Ammon's horn (tissue), 1 donor: ENCODE measurements at regions not wholly inside any gene's neighbourhood (a gene's known extent, or its start where the extent isn't known, plus 50 kb on each side); places are given as distances from the start of the nearest gene placed in this dataset.

Experiments used
- DNase-seq: peaks from one replicate; pipeline ENCODE4 v3.0.0-alpha.2; 2016; ENCODE audit warnings: low spot score

- DNase-seq: no peak
Observed at GRCh38 chr14:27945512-27945911, 821.1 kb upstream of the FOXG1 start.

- no peak for DNase-seq
Observed at GRCh38 chr14:27958757-27959156, 807.8 kb upstream of the FOXG1 start.

- no peak for DNase-seq
Observed at GRCh38 chr14:27995691-27996090, 770.9 kb upstream of the FOXG1 start.

GRCh38 chr14:28001002-28001401, 765.6 kb upstream of the FOXG1 start:
- DNase-seq: no peak

GRCh38 chr14:28012629-28013415, 753.8 kb upstream of the FOXG1 start:
- DNase-seq: no peak

- no peak for DNase-seq
Observed at GRCh38 chr14:28020112-28020511, 746.5 kb upstream of the FOXG1 start.

GRCh38 chr14:28023853-28024252, 742.7 kb upstream of the FOXG1 start:
- no peak for DNase-seq

- no peak for DNase-seq
Observed at GRCh38 chr14:28052251-28052650, 714.3 kb upstream of the FOXG1 start.

GRCh38 chr14:28055008-28055407, 711.6 kb upstream of the FOXG1 start:
- no peak for DNase-seq

- DNase-seq: peak; percentile 10
Observed at GRCh38 chr14:28057359-28058296, 709.0 kb upstream of the FOXG1 start.

GRCh38 chr14:28059254-28059653, 707.3 kb upstream of the FOXG1 start:
- no peak for DNase-seq

GRCh38 chr14:28061006-28061405, 705.6 kb upstream of the FOXG1 start:
- DNase-seq: no peak

GRCh38 chr14:28077021-28077420, 689.6 kb upstream of the FOXG1 start:
- DNase-seq: no peak

GRCh38 chr14:28083389-28083788, 683.2 kb upstream of the FOXG1 start:
- no peak for DNase-seq

GRCh38 chr14:28088125-28088524, 678.5 kb upstream of the FOXG1 start:
- DNase-seq: no peak

GRCh38 chr14:28097585-28097984, 669.0 kb upstream of the FOXG1 start:
- DNase-seq: no peak

- no peak for DNase-seq
Observed at GRCh38 chr14:28098856-28099255, 667.7 kb upstream of the FOXG1 start.

- DNase-seq: peak; percentile 15
Observed at GRCh38 chr14:28102001-28102400, 664.6 kb upstream of the FOXG1 start.

- DNase-seq: no peak
Observed at GRCh38 chr14:28102814-28103213, 663.8 kb upstream of the FOXG1 start.

- DNase-seq: no peak
Observed at GRCh38 chr14:28113311-28113710, 653.3 kb upstream of the FOXG1 start.

- DNase-seq: no peak
Observed at GRCh38 chr14:28116716-28117115, 649.9 kb upstream of the FOXG1 start.

GRCh38 chr14:28119849-28120248, 646.7 kb upstream of the FOXG1 start:
- DNase-seq: no peak

- no peak for DNase-seq
Observed at GRCh38 chr14:28120391-28120790, 646.2 kb upstream of the FOXG1 start.
